H9 (cell line): ENCODE measurements at regions not wholly inside any gene's neighbourhood (a gene's known extent, or its start where the extent isn't known, plus 50 kb on each side); places are given as distances from the start of the nearest gene placed in this dataset.
"Not testable (repeated sequence)": the region's sequence is repeated elsewhere in the genome, so short reads cannot be mapped to it uniquely, and the experiment has no call there.

Source experiments
- DNase-seq: peaks from one replicate; pipeline ENCODE4 v3.0.0-alpha.2; 2017
- H2AFZ ChIP-seq: one replicate; pipeline ENCODE4 v1.6.1; 2013; ENCODE audit warnings: mild to moderate bottlenecking, low read length, control low read depth, moderate library complexity
- H2AK5ac ChIP-seq: 2 replicates; pipeline ENCODE4 v1.6.1; 2013; ENCODE audit warnings: low read length, control low read depth, mixed read lengths; ENCODE audit not compliant: insufficient read length
- H2BK120ac ChIP-seq: one replicate; pipeline ENCODE4 v1.6.1; 2013; ENCODE audit warnings: low read depth, mild to moderate bottlenecking, low read length, control low read depth, inconsistent platforms; ENCODE audit not compliant: poor library complexity, severe bottlenecking
- H2BK12ac ChIP-seq: 2 replicates; pipeline ENCODE4 v1.6.1; 2013; ENCODE audit warnings: low read length, control low read depth, mixed read lengths, low read depth; ENCODE audit not compliant: insufficient read length
- H2BK15ac ChIP-seq: 2 replicates; pipeline ENCODE4 v1.6.1; 2013; ENCODE audit warnings: low read depth, low read length, control low read depth
- H2BK20ac ChIP-seq: one replicate; pipeline ENCODE4 v1.6.1; 2013; ENCODE audit warnings: low read depth, mild to moderate bottlenecking, low read length, control low read depth, inconsistent platforms; ENCODE audit not compliant: poor library complexity, severe bottlenecking
- H2BK5ac ChIP-seq: 2 replicates; pipeline ENCODE4 v1.6.1; 2013; ENCODE audit warnings: low read length, control low read depth, mixed read lengths; ENCODE audit not compliant: insufficient read length
- H3K14ac ChIP-seq: 2 replicates; pipeline ENCODE4 v1.6.1; 2013; ENCODE audit warnings: low read length, control low read depth; ENCODE audit not compliant: insufficient read depth
- H3K18ac ChIP-seq: 2 replicates; pipeline ENCODE4 v1.6.1; 2013; ENCODE audit warnings: low read depth, mild to moderate bottlenecking, mixed read lengths, low read length, control low read depth; ENCODE audit not compliant: insufficient read length
- H3K23ac ChIP-seq: 2 replicates; pipeline ENCODE4 v1.6.1; 2013; ENCODE audit warnings: low read length, control low read depth, mixed read lengths, low read depth; ENCODE audit not compliant: insufficient read length
- H3K23me2 ChIP-seq: 2 replicates; pipeline ENCODE4 v1.6.1; 2013; ENCODE audit warnings: low read depth, mild to moderate bottlenecking, mixed read lengths, low read length, control low read depth; ENCODE audit not compliant: insufficient read length, poor library complexity, severe bottlenecking
- H3K27ac ChIP-seq: 2 replicates; pipeline ENCODE4 v1.5.1; 2013; ENCODE audit warnings: low read length, control low read depth, mixed read lengths, low read depth; ENCODE audit not compliant: insufficient read length
- H3K27me3 ChIP-seq: 2 replicates; pipeline ENCODE4 v1.6.1; 2013; ENCODE audit warnings: low read length, control low read depth, inconsistent platforms; ENCODE audit not compliant: insufficient read depth
- H3K4ac ChIP-seq: 2 replicates; pipeline ENCODE4 v1.6.1; 2013; ENCODE audit warnings: low read depth, mild to moderate bottlenecking, control low read depth, inconsistent platforms, low read length, moderate library complexity
- H3K4me1 ChIP-seq: 2 replicates; pipeline ENCODE4 v1.6.1; 2013; ENCODE audit warnings: low read length, control low read depth, inconsistent platforms; ENCODE audit not compliant: insufficient read depth
- H3K4me2 ChIP-seq: 2 replicates; pipeline ENCODE4 v1.6.1; 2013; ENCODE audit warnings: low read length, control low read depth, mixed read lengths; ENCODE audit not compliant: insufficient read length, insufficient read depth
- H3K56ac ChIP-seq: 2 replicates; pipeline ENCODE4 v1.6.1; 2013; ENCODE audit warnings: low read depth, mild to moderate bottlenecking, mixed read lengths, low read length, control low read depth; ENCODE audit not compliant: insufficient read length
- H3K79me1 ChIP-seq: 2 replicates; pipeline ENCODE4 v1.6.1; 2013; ENCODE audit warnings: low read depth, mild to moderate bottlenecking, moderate library complexity, low read length, control low read depth, inconsistent platforms; ENCODE audit not compliant: insufficient read depth, poor library complexity, severe bottlenecking
- H3K79me2 ChIP-seq: 2 replicates; pipeline ENCODE4 v1.6.1; 2013; ENCODE audit warnings: low read length, control low read depth, inconsistent platforms; ENCODE audit not compliant: insufficient read depth
- H3K9ac ChIP-seq: 2 replicates; pipeline ENCODE4 v1.6.1; 2013; ENCODE audit warnings: low read length, control low read depth, mixed read lengths; ENCODE audit not compliant: insufficient read length; ENCODE audit errors: extremely low read depth
- H3K9me3 ChIP-seq: one replicate; pipeline ENCODE4 v1.6.1; 2013; ENCODE audit warnings: low read depth, low read length, inconsistent platforms; ENCODE audit not compliant: control insufficient read depth
- H3T11ph ChIP-seq: one replicate; pipeline ENCODE4 v1.6.1; 2013; ENCODE audit warnings: mild to moderate bottlenecking, low read length, control low read depth, inconsistent platforms
- H4K20me1 ChIP-seq: one replicate; pipeline ENCODE4 v1.6.1; 2013; ENCODE audit not compliant: control insufficient read depth, insufficient read length, insufficient read depth
- H4K5ac ChIP-seq: 2 replicates; pipeline ENCODE4 v1.6.1; 2013; ENCODE audit warnings: low read depth, mild to moderate bottlenecking, mixed read lengths, low read length, control low read depth; ENCODE audit not compliant: insufficient read length
- H4K8ac ChIP-seq: replicated peaks from 2 replicates; pipeline ENCODE4 v1.6.1; 2013; ENCODE audit warnings: low read length, control low read depth, mixed read lengths, low read depth; ENCODE audit not compliant: insufficient read length
- H4K91ac ChIP-seq: 2 replicates; pipeline ENCODE4 v1.6.1; 2013; ENCODE audit warnings: low read depth, mild to moderate bottlenecking, moderate library complexity, mixed read lengths, low read length, control low read depth; ENCODE audit not compliant: insufficient read length
- H3K27ac Mint-ChIP-seq, 3 experiments: 2 replicates in 2 of 3; 3 replicates in 1 of 3; pipeline ENCODE4 v1.8.0; 2020 to 2021; ENCODE audit warnings: mixed read lengths in 3 of 3, mild to moderate bottlenecking in 1 of 3, moderate library complexity in 1 of 3
- H3K27me3 Mint-ChIP-seq: 2 replicates; pipeline ENCODE4 v1.8.0; 2021; ENCODE audit warnings: low read depth, mild to moderate bottlenecking, moderate library complexity, mixed read lengths
- H3K36me3 Mint-ChIP-seq, 3 experiments: 2 replicates in 2 of 3; 3 replicates in 1 of 3; pipeline ENCODE4 v1.8.0; 2020 to 2021; ENCODE audit warnings: low read depth in 3 of 3, mixed read lengths in 3 of 3; ENCODE audit not compliant: insufficient read depth in 1 of 3
- H3K4me1 Mint-ChIP-seq, 2 experiments: 2 replicates each; pipeline ENCODE4 v1.8.0; 2020; ENCODE audit warnings: mixed read lengths in 2 of 2
- H3K4me3 Mint-ChIP-seq, 2 experiments: 2 replicates in 1 of 2; 3 replicates in 1 of 2; pipeline ENCODE4 v1.8.0; 2020 to 2021; ENCODE audit warnings: mild to moderate bottlenecking in 2 of 2, mixed read lengths in 2 of 2, moderate library complexity in 1 of 2
- H3K9me3 Mint-ChIP-seq, 2 experiments: 2 replicates in 1 of 2; 3 replicates in 1 of 2; pipeline ENCODE4 v1.8.0; 2020; ENCODE audit warnings: mild to moderate bottlenecking in 2 of 2, mixed read lengths in 2 of 2, moderate library complexity in 1 of 2
- WGBS: extraction: QIAGEN DNeasy Blood & Tissue Kit; methylation state at CpG from one replicate; pipeline ENCODE4 v1.1.7; 2013; ENCODE audit warnings: missing lambda C conversion rate, low lambda C conversion rate, mixed read lengths; ENCODE audit not compliant: insufficient read length; ENCODE audit errors: extremely low coverage; 5-methylcytosine and 5-hydroxymethylcytosine counted together

GRCh38 chr21:9874136-9874535 is 647.2 kb upstream of the TPTE start:
- not testable (repeated sequence) for H4K5ac ChIP-seq, H3K9ac ChIP-seq, H2BK20ac ChIP-seq, H3K27me3 ChIP-seq, H2BK120ac ChIP-seq, H3K4me1 Mint-ChIP-seq, H4K20me1 ChIP-seq, H3K14ac ChIP-seq, H3K4ac ChIP-seq, H3K79me2 ChIP-seq, H3K79me1 ChIP-seq, H4K91ac ChIP-seq, H2AK5ac ChIP-seq, H3T11ph ChIP-seq, H2BK15ac ChIP-seq, H3K4me3 Mint-ChIP-seq, H4K8ac ChIP-seq, H3K23ac ChIP-seq, H3K27me3 Mint-ChIP-seq, H2BK12ac ChIP-seq, H3K27ac Mint-ChIP-seq, H3K4me1 ChIP-seq, DNase-seq, H3K27ac ChIP-seq, H2BK5ac ChIP-seq, H3K18ac ChIP-seq, H2AFZ ChIP-seq, H3K4me2 ChIP-seq, H3K23me2 ChIP-seq, H3K56ac ChIP-seq
- H3K9me3 ChIP-seq: peaks cover 46% of the 10 kb centered on the region
- Mint-ChIP-seq H3K9me3 (peaks cover 13 to 15% of the 10 kb centered on the region in 2 experiments), H3K36me3 (peaks cover 5 to 13% (median 10%) of the 10 kb centered on the region in 3 experiments)
- no CpG with 5 or more reads among the region's 5 CpGs for WGBS

- not testable (repeated sequence) for H4K8ac ChIP-seq, H3K14ac ChIP-seq, DNase-seq, H3K9ac ChIP-seq, H3K79me2 ChIP-seq, H3K56ac ChIP-seq, H3T11ph ChIP-seq, H3K4me3 Mint-ChIP-seq, H2AK5ac ChIP-seq, H3K4me1 Mint-ChIP-seq, H2BK15ac ChIP-seq, H2BK12ac ChIP-seq, H3K23ac ChIP-seq, H4K5ac ChIP-seq, H3K4me1 ChIP-seq, H3K27ac Mint-ChIP-seq, H3K4ac ChIP-seq, H2BK20ac ChIP-seq, H3K27me3 ChIP-seq, H3K18ac ChIP-seq, H2AFZ ChIP-seq, H4K91ac ChIP-seq, H2BK120ac ChIP-seq, H3K79me1 ChIP-seq, H3K27me3 Mint-ChIP-seq, H3K23me2 ChIP-seq, H3K27ac ChIP-seq, H4K20me1 ChIP-seq, H3K4me2 ChIP-seq, H2BK5ac ChIP-seq
- H3K9me3 ChIP-seq: peaks cover 41% of the 10 kb centered on the region
- H3K9me3 Mint-ChIP-seq: peaks cover 61 to 65% of the 10 kb centered on the region in 2 experiments
- no CpG with 5 or more reads among the region's 4 CpGs for WGBS
- peaks cover 8 to 26% (median 22%) of the 10 kb centered on the region in 3 experiments; a peak in 6 of 7 replicates for H3K36me3 Mint-ChIP-seq
Measured at GRCh38 chr21:9881430-9881829, 640.0 kb upstream of the TPTE start.
